CD4-positive, CD25-positive, alpha-beta regulatory T cell (primary cell): ENCODE measurements at regions not wholly inside any gene's neighbourhood (a gene's known extent, or its start where the extent isn't known, plus 50 kb on each side); places are given as distances from the start of the nearest gene placed in this dataset.

Experiments used
- ATAC-seq, 2 donors: fragments of 150-1000 bp; cut with Tn5 transposase; one replicate each; pipeline ENCODE4 v1.10.0; 2021; ENCODE audit warnings: low read depth in 2 of 2, moderate number of reproducible peaks in 2 of 2, moderate library complexity in 1 of 2
- DNase-seq, 3 donors: peaks; one replicate each; pipeline versions ENCODE4 v3.0.0 to v3.0.0-alpha.2; 2012 to 2022; ENCODE audit warnings: mixed read lengths in 1 of 3
- H3K27ac ChIP-seq: one replicate; pipeline ENCODE4 v1.7.0; 2013; ENCODE audit warnings: mild to moderate bottlenecking, low read length; ENCODE audit not compliant: insufficient read depth, poor library complexity, severe bottlenecking
- H3K27me3 ChIP-seq: one replicate; pipeline ENCODE4 v1.7.0; 2013; ENCODE audit warnings: low read length; ENCODE audit not compliant: control insufficient read depth, insufficient read depth
- H3K36me3 ChIP-seq: one replicate; pipeline ENCODE4 v1.7.0; 2013; ENCODE audit warnings: mild to moderate bottlenecking, low read length, moderate library complexity; ENCODE audit not compliant: control insufficient read depth, insufficient read depth
- H3K4me1 ChIP-seq: 2 replicates; pipeline ENCODE4 v1.7.0; 2013; ENCODE audit warnings: mild to moderate bottlenecking, low read length; ENCODE audit not compliant: insufficient read depth, control insufficient read depth, poor library complexity, severe bottlenecking
- H3K4me3 ChIP-seq: one replicate; pipeline ENCODE4 v1.7.0; 2013; ENCODE audit warnings: low read depth, mild to moderate bottlenecking, low read length, moderate library complexity
- H3K9me3 ChIP-seq, 2 experiments: 1 replicate in 1 of 2; 2 replicates in 1 of 2; pipeline ENCODE4 v1.7.0; 2013; ENCODE audit warnings: low read length in 2 of 2, mild to moderate bottlenecking in 1 of 2, moderate library complexity in 1 of 2; ENCODE audit not compliant: control insufficient read depth in 2 of 2
- H3K27ac Mint-ChIP-seq, 3 donors: one replicate each; pipeline ENCODE4 v1.8.0; 2020 to 2022; ENCODE audit warnings: mild to moderate bottlenecking in 3 of 3, mixed read lengths in 3 of 3, moderate library complexity in 2 of 3
- H3K27me3 Mint-ChIP-seq: one replicate; pipeline ENCODE4 v1.8.0; 2022; ENCODE audit warnings: mild to moderate bottlenecking, mixed read lengths
- H3K36me3 Mint-ChIP-seq: one replicate; pipeline ENCODE4 v1.8.0; 2020; ENCODE audit warnings: mixed read lengths
- H3K4me1 Mint-ChIP-seq, 4 donors: one replicate each; pipeline ENCODE4 v1.8.0; 2020 to 2022; ENCODE audit warnings: mixed read lengths in 4 of 4, mild to moderate bottlenecking in 1 of 4
- H3K4me3 Mint-ChIP-seq, 4 donors: one replicate each; pipeline ENCODE4 v1.8.0; 2020 to 2022; ENCODE audit warnings: mild to moderate bottlenecking in 4 of 4, mixed read lengths in 4 of 4, moderate library complexity in 3 of 4
- H3K9me3 Mint-ChIP-seq, 7 donors: one replicate each; pipeline ENCODE4 v1.8.0; 2020 to 2022; ENCODE audit warnings: mixed read lengths in 7 of 7, mild to moderate bottlenecking in 3 of 7, moderate library complexity in 2 of 7

- ATAC-seq, result no peak
- H3K27me3 Mint-ChIP-seq, result no peaks in the 10 kb centered on the region
- H3K9me3 Mint-ChIP-seq, result peaks cover 0 to 7% (median 0%) of the 10 kb centered on the region in 7 donors
Measured at GRCh38 chr3:162842549-162843216, 1346.1 kb downstream of the OTOL1 start.

GRCh38 chr3:162845918-162846317 is 1349.3 kb downstream of the OTOL1 start:
- Histone ChIP-seq H3K27me3 (no peaks in the 10 kb centered on the region), H3K36me3 (no peaks in the 10 kb centered on the region), H3K4me3 (no peak overlapping the region), H3K9me3 (no peaks in the 10 kb centered on the region), H3K27ac (no peak overlapping the region), H3K4me1 (no peaks in the 10 kb centered on the region)
- ATAC-seq (no peak), DNase-seq (no peak)
- no peak overlapping the region for H3K4me3 Mint-ChIP-seq
- H3K9me3 Mint-ChIP-seq, result peaks cover 0 to 7% (median 0%) of the 10 kb centered on the region in 7 donors
- no peaks in the 10 kb centered on the region for H3K27me3 Mint-ChIP-seq
- no peaks in the 10 kb centered on the region for H3K36me3 Mint-ChIP-seq
- no peaks in the 10 kb centered on the region for H3K4me1 Mint-ChIP-seq
- no peak overlapping the region for H3K27ac Mint-ChIP-seq

More at GRCh38 chr3:162842549-162843216, 1346.1 kb downstream of the OTOL1 start:
- H3K27me3 ChIP-seq, result no peaks in the 10 kb centered on the region
- H3K9me3 ChIP-seq, result no peaks in the 10 kb centered on the region
- H3K4me1 ChIP-seq, result no peaks in the 10 kb centered on the region
- no peak overlapping the region for H3K4me3 ChIP-seq
- no peak for DNase-seq
- Mint-ChIP-seq H3K27ac (no peak overlapping the region), H3K4me1 (no peaks in the 10 kb centered on the region), H3K36me3 (no peaks in the 10 kb centered on the region), H3K4me3 (no peak overlapping the region)
- H3K27ac ChIP-seq, result no peak overlapping the region
- no peaks in the 10 kb centered on the region for H3K36me3 ChIP-seq

GRCh38 chr3:162847511-162847910 is 1350.9 kb downstream of the OTOL1 start:
- H3K4me1 Mint-ChIP-seq, result no peaks in the 10 kb centered on the region
- no peaks in the 10 kb centered on the region for H3K36me3 Mint-ChIP-seq
- no peak overlapping the region for H3K27ac Mint-ChIP-seq
- Histone ChIP-seq H3K9me3 (peaks cover 0 to 3% of the 10 kb centered on the region in 2 experiments), H3K4me1 (no peaks in the 10 kb centered on the region), H3K36me3 (no peaks in the 10 kb centered on the region), H3K4me3 (no peak overlapping the region), H3K27me3 (no peaks in the 10 kb centered on the region), H3K27ac (no peak overlapping the region)
- DNase-seq (no peak), ATAC-seq (no peak)
- H3K9me3 Mint-ChIP-seq, result peaks cover 0 to 7% (median 0%) of the 10 kb centered on the region in 7 donors
- H3K27me3 Mint-ChIP-seq, result no peaks in the 10 kb centered on the region
- no peak overlapping the region for H3K4me3 Mint-ChIP-seq

GRCh38 chr3:162863579-162863978 is 1367.0 kb downstream of the OTOL1 start:
- Histone ChIP-seq H3K4me3 (no peak overlapping the region), H3K9me3 (peaks cover 0 to 5% of the 10 kb centered on the region in 2 experiments), H3K4me1 (no peaks in the 10 kb centered on the region), H3K27me3 (no peaks in the 10 kb centered on the region), H3K36me3 (no peaks in the 10 kb centered on the region), H3K27ac (no peak overlapping the region)
- Mint-ChIP-seq H3K27me3 (no peaks in the 10 kb centered on the region), H3K36me3 (no peaks in the 10 kb centered on the region), H3K4me1 (no peaks in the 10 kb centered on the region), H3K4me3 (no peak overlapping the region), H3K9me3 (peaks cover 0 to 2% (median 0%) of the 10 kb centered on the region in 7 donors), H3K27ac (no peak overlapping the region)
- ATAC-seq (no peak), DNase-seq (no peak)

- Mint-ChIP-seq H3K27me3 (no peaks in the 10 kb centered on the region), H3K9me3 (peaks cover 0 to 7% (median 2%) of the 10 kb centered on the region in 7 donors), H3K4me3 (no peak overlapping the region), H3K27ac (no peak overlapping the region), H3K36me3 (no peaks in the 10 kb centered on the region), H3K4me1 (no peaks in the 10 kb centered on the region)
- ATAC-seq (no peak), DNase-seq (no peak)
- no peak overlapping the region for H3K4me3 ChIP-seq
- no peak overlapping the region for H3K27ac ChIP-seq
- H3K36me3 ChIP-seq, result no peaks in the 10 kb centered on the region
- peaks cover 0 to 5% of the 10 kb centered on the region in 2 experiments for H3K9me3 ChIP-seq
- H3K27me3 ChIP-seq, result no peaks in the 10 kb centered on the region
- H3K4me1 ChIP-seq, result no peaks in the 10 kb centered on the region
Measured at GRCh38 chr3:162865466-162865865, 1368.9 kb downstream of the OTOL1 start.

- ATAC-seq (no peak), DNase-seq (no peak)
- no peak overlapping the region for H3K27ac Mint-ChIP-seq
- H3K4me1 Mint-ChIP-seq, result no peaks in the 10 kb centered on the region
- no peaks in the 10 kb centered on the region for H3K36me3 ChIP-seq
- H3K4me3 Mint-ChIP-seq, result no peak overlapping the region
- no peaks in the 10 kb centered on the region for H3K36me3 Mint-ChIP-seq
- no peak overlapping the region for H3K27ac ChIP-seq
- H3K27me3 ChIP-seq, result no peaks in the 10 kb centered on the region
- H3K4me3 ChIP-seq, result no peak overlapping the region
- H3K27me3 Mint-ChIP-seq, result no peaks in the 10 kb centered on the region
- peaks cover 0 to 7% (median 0%) of the 10 kb centered on the region in 7 donors for H3K9me3 Mint-ChIP-seq
- H3K9me3 ChIP-seq, result peaks cover 0 to 3% of the 10 kb centered on the region in 2 experiments
- H3K4me1 ChIP-seq, result no peaks in the 10 kb centered on the region
Measured at GRCh38 chr3:162879021-162879562, 1382.5 kb downstream of the OTOL1 start.

- Mint-ChIP-seq H3K27ac (no peak overlapping the region), H3K4me3 (no peak overlapping the region), H3K4me1 (no peaks in the 10 kb centered on the region), H3K36me3 (no peaks in the 10 kb centered on the region), H3K9me3 (peaks cover 0 to 5% (median 0%) of the 10 kb centered on the region in 7 donors), H3K27me3 (no peaks in the 10 kb centered on the region)
- H3K4me1 ChIP-seq, result no peaks in the 10 kb centered on the region
- no peaks in the 10 kb centered on the region for H3K27me3 ChIP-seq
- DNase-seq (no peak), ATAC-seq (no peak)
- no peak overlapping the region for H3K4me3 ChIP-seq
- no peak overlapping the region for H3K27ac ChIP-seq
- peaks cover 0 to 3% of the 10 kb centered on the region in 2 experiments for H3K9me3 ChIP-seq
- no peaks in the 10 kb centered on the region for H3K36me3 ChIP-seq
Measured at GRCh38 chr3:162884373-162884772, 1387.8 kb downstream of the OTOL1 start.
